Breast epithelium (tissue), 3 donors: ENCODE measurements at regions not wholly inside any gene's neighbourhood (a gene's known extent, or its start where the extent isn't known, plus 50 kb on each side); places are given as distances from the start of the nearest gene placed in this dataset.

Source experiments
- POLR2A ChIP-seq: fragments of 450-650 bp; IDR thresholded peaks from one replicate; pipeline ENCODE4 v1.6.1; 2016; ENCODE audit warnings: antibody characterized with exemption, mild to moderate bottlenecking, moderate library complexity
- TF ChIP-seq, protein P1 (sequence below), 3 donors: fragments of 450-650 bp; IDR thresholded peaks; one replicate each; pipeline ENCODE4 v1.5.1; 2016 to 2017; ENCODE audit warnings: antibody characterized with exemption in 3 of 3, mild to moderate bottlenecking in 3 of 3, moderate library complexity in 3 of 3

DNA sequence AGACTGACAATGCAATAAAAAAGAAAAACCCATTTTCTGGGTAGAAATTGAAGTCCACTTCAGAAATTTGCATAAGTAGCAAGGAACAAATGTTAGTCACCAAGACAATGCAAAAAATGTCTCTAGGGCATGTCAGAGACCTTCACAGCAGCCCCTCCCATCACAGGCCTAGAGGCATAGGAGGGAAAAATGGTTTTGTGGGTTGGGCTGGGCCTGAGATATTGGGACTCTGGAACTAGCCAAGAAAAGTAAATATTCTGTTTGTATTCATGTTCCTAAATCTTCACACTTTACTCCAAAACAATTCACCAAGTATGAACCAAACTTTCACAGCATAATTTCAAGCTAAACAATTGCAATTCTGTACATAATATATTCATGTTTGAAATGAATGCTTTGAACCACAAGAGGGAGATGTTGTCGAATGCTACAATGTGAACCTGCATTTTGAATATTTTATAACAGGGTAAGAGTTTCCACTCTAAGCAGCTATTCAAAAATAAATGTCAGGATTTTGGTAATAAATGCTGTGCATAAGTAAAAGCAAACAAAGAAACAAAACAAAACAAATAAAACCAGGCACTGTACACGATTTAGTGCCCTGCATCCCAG, 429.2 kb downstream of the OTOL1 start:
- TF ChIP-seq POLR2A, result no peak
- TF ChIP-seq, protein P1, sequence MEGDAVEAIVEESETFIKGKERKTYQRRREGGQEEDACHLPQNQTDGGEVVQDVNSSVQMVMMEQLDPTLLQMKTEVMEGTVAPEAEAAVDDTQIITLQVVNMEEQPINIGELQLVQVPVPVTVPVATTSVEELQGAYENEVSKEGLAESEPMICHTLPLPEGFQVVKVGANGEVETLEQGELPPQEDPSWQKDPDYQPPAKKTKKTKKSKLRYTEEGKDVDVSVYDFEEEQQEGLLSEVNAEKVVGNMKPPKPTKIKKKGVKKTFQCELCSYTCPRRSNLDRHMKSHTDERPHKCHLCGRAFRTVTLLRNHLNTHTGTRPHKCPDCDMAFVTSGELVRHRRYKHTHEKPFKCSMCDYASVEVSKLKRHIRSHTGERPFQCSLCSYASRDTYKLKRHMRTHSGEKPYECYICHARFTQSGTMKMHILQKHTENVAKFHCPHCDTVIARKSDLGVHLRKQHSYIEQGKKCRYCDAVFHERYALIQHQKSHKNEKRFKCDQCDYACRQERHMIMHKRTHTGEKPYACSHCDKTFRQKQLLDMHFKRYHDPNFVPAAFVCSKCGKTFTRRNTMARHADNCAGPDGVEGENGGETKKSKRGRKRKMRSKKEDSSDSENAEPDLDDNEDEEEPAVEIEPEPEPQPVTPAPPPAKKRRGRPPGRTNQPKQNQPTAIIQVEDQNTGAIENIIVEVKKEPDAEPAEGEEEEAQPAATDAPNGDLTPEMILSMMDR (IDR thresholded peaks at IDR 0.05), result no peak
